Liver (tissue), 8 donors: ENCODE measurements at regions not wholly inside any gene's neighbourhood (a gene's known extent, or its start where the extent isn't known, plus 50 kb on each side); places are given as distances from the start of the nearest gene placed in this dataset.

Source experiments
- DNase-seq: peaks from one replicate; pipeline ENCODE4 v3.0.0-alpha.2; 2017; ENCODE audit warnings: low spot score
- H3K27ac ChIP-seq, 2 donors: one replicate each; pipeline ENCODE4 v1.7.0; 2013; ENCODE audit warnings: inconsistent platforms in 2 of 2, low read length in 2 of 2, control low read depth in 1 of 2, low read depth in 1 of 2, mild to moderate bottlenecking in 1 of 2
- H3K27me3 ChIP-seq, 4 donors: one replicate each; pipeline versions ENCODE4 v1.6.1 to v1.7.0; 2013; ENCODE audit warnings: low read length in 3 of 4, inconsistent platforms in 1 of 4, mild to moderate bottlenecking in 1 of 4, moderate library complexity in 1 of 4; ENCODE audit not compliant: control insufficient read depth in 4 of 4, insufficient read depth in 4 of 4
- H3K36me3 ChIP-seq, 4 donors: one replicate each; pipeline versions ENCODE4 v1.6.1 to v1.7.0; 2013; ENCODE audit warnings: low read length in 3 of 4, mild to moderate bottlenecking in 3 of 4, low read depth in 1 of 4, moderate library complexity in 1 of 4; ENCODE audit not compliant: control insufficient read depth in 4 of 4, insufficient read depth in 3 of 4
- H3K4me1 ChIP-seq, 4 donors: one replicate each; pipeline versions ENCODE4 v1.6.1 to v1.7.0; 2013; ENCODE audit warnings: low read length in 3 of 4, mild to moderate bottlenecking in 3 of 4, moderate library complexity in 1 of 4; ENCODE audit not compliant: control insufficient read depth in 4 of 4, insufficient read depth in 4 of 4
- H3K4me3 ChIP-seq, 3 donors: one replicate each; pipeline versions ENCODE4 v1.6.1 to v1.7.0; 2013; ENCODE audit warnings: low read length in 3 of 3, control low read depth in 1 of 3, low read depth in 1 of 3, mild to moderate bottlenecking in 1 of 3
- H3K9ac ChIP-seq, 2 donors: one replicate each; pipeline ENCODE4 v1.7.0; 2013; ENCODE audit warnings: low read length in 2 of 2, mild to moderate bottlenecking in 2 of 2, moderate library complexity in 2 of 2, control low read depth in 1 of 2, low read depth in 1 of 2
- H3K9me3 ChIP-seq, 4 donors: one replicate each; pipeline versions ENCODE4 v1.6.1 to v1.7.0; 2013; ENCODE audit warnings: low read length in 3 of 4; ENCODE audit not compliant: control insufficient read depth in 4 of 4
- ATF3 ChIP-seq: IDR thresholded peaks from 2 replicates; pipeline ENCODE4 v1.6.1; 2016; ENCODE audit warnings: antibody characterized with exemption
- CTCF ChIP-seq: fragments of 150-350 bp; IDR thresholded peaks from 2 replicates; pipeline ENCODE4 v1.5.1; 2017; ENCODE audit warnings: improper control_type of control experiment, low read depth, low read length; ENCODE audit not compliant: missing input control
- EGR1 ChIP-seq, 2 donors: IDR thresholded peaks; 2 replicates each; pipeline ENCODE4 v1.6.1; 2016 to 2018; ENCODE audit warnings: antibody characterized with exemption in 2 of 2, low read depth in 2 of 2
- FOXA1 ChIP-seq: IDR thresholded peaks from 2 replicates; pipeline ENCODE4 v1.6.1; 2016; ENCODE audit warnings: antibody characterized with exemption
- FOXA2 ChIP-seq: IDR thresholded peaks from 2 replicates; pipeline ENCODE4 v1.6.1; 2016; ENCODE audit warnings: antibody characterized with exemption
- HNF4A ChIP-seq, 2 donors: conservative IDR thresholded peaks; 2 replicates each; pipeline ENCODE4 v1.6.1; 2016; ENCODE audit warnings: antibody characterized with exemption in 2 of 2, mild to moderate bottlenecking in 2 of 2
- MAX ChIP-seq: IDR thresholded peaks from 2 replicates; pipeline ENCODE4 v1.6.1; 2016; ENCODE audit warnings: antibody characterized with exemption
- NR2F2 ChIP-seq: IDR thresholded peaks from 2 replicates; pipeline ENCODE4 v1.6.1; 2016; ENCODE audit warnings: antibody characterized with exemption
- REST ChIP-seq: IDR thresholded peaks from 2 replicates; pipeline ENCODE4 v1.6.1; 2016; ENCODE audit warnings: antibody characterized with exemption, mild to moderate bottlenecking
- RXRA ChIP-seq, 2 donors: IDR thresholded peaks; 2 replicates each; pipeline ENCODE4 v1.6.1; 2017 to 2018; ENCODE audit warnings: antibody characterized with exemption in 2 of 2, mild to moderate bottlenecking in 1 of 2
- TAF1 ChIP-seq: conservative IDR thresholded peaks from 2 replicates; pipeline ENCODE4 v1.6.1; 2016; ENCODE audit warnings: antibody characterized with exemption, mild to moderate bottlenecking
- YY1 ChIP-seq: IDR thresholded peaks from 2 replicates; pipeline ENCODE4 v1.6.1; 2016; ENCODE audit warnings: antibody characterized with exemption, mild to moderate bottlenecking
- ZBTB33 ChIP-seq: IDR thresholded peaks from 2 replicates; pipeline ENCODE4 v1.6.1; 2016; ENCODE audit warnings: antibody characterized with exemption
- WGBS: extraction: QIAGEN DNeasy Blood & Tissue Kit; methylation state at CpG from one replicate; pipeline ENCODE4 v1.1.7; 2013; 5-methylcytosine and 5-hydroxymethylcytosine counted together
- donor health status: healthy.
- donor health status: healthy.
- donor health status: healthy.
- donor health status: healthy.
- donor health status: healthy.

- no peak for TF ChIP-seq YY1
- no peak for TF ChIP-seq RXRA (IDR thresholded peaks at IDR 0.05)
- Histone ChIP-seq H3K4me1 (no peaks in the 10 kb centered on the region), H3K27me3 (peaks cover 0 to 5% (median under 1%) of the 10 kb centered on the region in 4 donors), H3K4me3 (no peak overlapping the region), H3K36me3 (no peaks in the 10 kb centered on the region), H3K27ac (no peak overlapping the region), H3K9ac (no peak overlapping the region), H3K9me3 (no peaks in the 10 kb centered on the region)
- 85% methylated on average over 2 of the region's 2 CpGs for WGBS
- DNase-seq = no peak
Measured at GRCh38 chr3:157776861-157777260, 273.6 kb upstream of the VEPH1 start.

- Histone ChIP-seq H3K4me3 (no peak overlapping the region), H3K9me3 (no peaks in the 10 kb centered on the region), H3K4me1 (no peaks in the 10 kb centered on the region), H3K9ac (no peak overlapping the region), H3K36me3 (no peaks in the 10 kb centered on the region), H3K27me3 (peaks cover 0 to 5% (median 0%) of the 10 kb centered on the region in 4 donors), H3K27ac (no peak overlapping the region)
- DNase-seq = no peak
- no peak for TF ChIP-seq ATF3
- no peak for TF ChIP-seq CTCF
- no peak for TF ChIP-seq RXRA (IDR thresholded peaks at IDR 0.05)
- no peak for TF ChIP-seq FOXA1
- no peak for TF ChIP-seq EGR1 (IDR thresholded peaks at IDR 0.05; ENCODE audit: low read depth in 2 of 2)
- no peak for TF ChIP-seq HNF4A (conservative IDR thresholded peaks at IDR 0.05)
- no peak for TF ChIP-seq REST
Measured at GRCh38 chr3:157775446-157775845, 272.2 kb upstream of the VEPH1 start.

GRCh38 chr3:157769378-157769777 is 266.2 kb upstream of the VEPH1 start:
- no peaks in the 10 kb centered on the region for H3K36me3 ChIP-seq
- H3K9me3 ChIP-seq = no peaks in the 10 kb centered on the region
- H3K27me3 ChIP-seq = no peaks in the 10 kb centered on the region
- H3K27ac ChIP-seq = no peak overlapping the region
- no peak overlapping the region for H3K4me3 ChIP-seq
- no peaks in the 10 kb centered on the region for H3K4me1 ChIP-seq
- no peak for DNase-seq
- H3K9ac ChIP-seq = no peak overlapping the region
- WGBS = 75% methylated on average over 1 of the region's 1 CpG
- TF ChIP-seq FOXA2 = no peak
- TF ChIP-seq NR2F2 = no peak
- no peak for TF ChIP-seq CTCF
- TF ChIP-seq REST = no peak
- TF ChIP-seq ZBTB33 = no peak
- TF ChIP-seq ATF3 = no peak
- TF ChIP-seq MAX = no peak
- no peak for TF ChIP-seq TAF1
